Testis (tissue), 2 donors: ENCODE measurements at regions not wholly inside any gene's neighbourhood (a gene's known extent, or its start where the extent isn't known, plus 50 kb on each side); places are given as distances from the start of the nearest gene placed in this dataset.

Experiments used
- DNase-seq: peaks from one replicate; pipeline ENCODE4 v3.0.0-alpha.2; 2019
- H3K27ac ChIP-seq, 2 donors: fragments of 200-600 bp; sonication (generic); one replicate each; pipeline ENCODE4 v1.5.1; 2019
- H3K27me3 ChIP-seq: fragments of 200-600 bp; sonication (generic); one replicate; pipeline ENCODE4 v1.5.1; 2019
- H3K36me3 ChIP-seq: fragments of 200-600 bp; sonication (generic); one replicate; pipeline ENCODE4 v1.5.1; 2017; ENCODE audit warnings: low read depth; ENCODE audit errors: missing control alignments
- H3K4me1 ChIP-seq: fragments of 200-600 bp; sonication (generic); one replicate; pipeline ENCODE4 v1.5.1; 2019
- H3K4me3 ChIP-seq, 2 donors: fragments of 200-600 bp; sonication (generic); one replicate each; pipeline ENCODE4 v1.5.1; 2017 to 2019
- H3K9me3 ChIP-seq: fragments of 200-600 bp; sonication (generic); one replicate; pipeline ENCODE4 v1.5.1; 2017
- POLR2A ChIP-seq: fragments of 450-650 bp; IDR thresholded peaks from one replicate; pipeline ENCODE4 v1.6.1; 2017; ENCODE audit warnings: antibody characterized with exemption, mild to moderate bottlenecking, moderate library complexity
- WGBS, 2 donors: methylation state at CpG; one replicate each; pipeline ENCODE4 v1.1.5; 2018; 5-methylcytosine and 5-hydroxymethylcytosine counted together
- intact Hi-C: fragments of 100-400 bp; cut with DNase I; formaldehyde crosslinking; loops from one replicate; pipeline ENCODE4 v1.15.1; 2023; ENCODE audit warnings: low total_unique reads
- TF ChIP-seq, protein P1 (sequence below), 3 experiments: fragments of 450-650 bp in 2 of 3; fragments of 200-600 bp in 1 of 3; sonication (generic) in 1 of 3; IDR thresholded peaks; one replicate each; pipeline ENCODE4 v1.5.1; 2016 to 2019; ENCODE audit warnings: antibody characterized with exemption in 3 of 3, mild to moderate bottlenecking in 2 of 3, moderate library complexity in 1 of 3

DNA sequence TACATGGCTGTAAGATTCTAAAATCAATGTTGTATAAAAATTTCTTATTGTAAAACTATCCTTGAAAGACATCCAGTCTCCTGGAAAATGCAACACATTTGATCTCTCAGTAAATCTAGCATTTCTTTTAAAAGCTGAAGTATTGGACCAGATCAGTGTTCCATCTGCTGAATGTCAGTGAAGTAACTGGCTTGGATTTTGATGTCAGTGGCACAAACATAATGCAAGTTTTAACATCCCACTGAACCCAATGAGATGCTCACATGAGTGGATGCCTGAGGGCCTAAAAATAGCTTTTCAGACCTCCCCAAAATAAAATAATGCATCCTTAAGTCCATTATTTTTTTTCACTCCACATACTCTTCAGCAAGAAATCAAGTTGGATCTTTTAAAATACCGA, 1432.2 kb downstream of the MRPL39 start:
- 88% methylated on average over 1 of the region's 1 CpG for WGBS, 2 donors
- intact Hi-C loops: no loop called here
- Histone ChIP-seq H3K4me3 (no peak overlapping the region), H3K36me3 (no peaks in the 10 kb centered on the region), H3K27ac (no peak overlapping the region), H3K9me3 (no peaks in the 10 kb centered on the region), H3K27me3 (no peaks in the 10 kb centered on the region), H3K4me1 (no peaks in the 10 kb centered on the region)
- TF ChIP-seq, protein P1, sequence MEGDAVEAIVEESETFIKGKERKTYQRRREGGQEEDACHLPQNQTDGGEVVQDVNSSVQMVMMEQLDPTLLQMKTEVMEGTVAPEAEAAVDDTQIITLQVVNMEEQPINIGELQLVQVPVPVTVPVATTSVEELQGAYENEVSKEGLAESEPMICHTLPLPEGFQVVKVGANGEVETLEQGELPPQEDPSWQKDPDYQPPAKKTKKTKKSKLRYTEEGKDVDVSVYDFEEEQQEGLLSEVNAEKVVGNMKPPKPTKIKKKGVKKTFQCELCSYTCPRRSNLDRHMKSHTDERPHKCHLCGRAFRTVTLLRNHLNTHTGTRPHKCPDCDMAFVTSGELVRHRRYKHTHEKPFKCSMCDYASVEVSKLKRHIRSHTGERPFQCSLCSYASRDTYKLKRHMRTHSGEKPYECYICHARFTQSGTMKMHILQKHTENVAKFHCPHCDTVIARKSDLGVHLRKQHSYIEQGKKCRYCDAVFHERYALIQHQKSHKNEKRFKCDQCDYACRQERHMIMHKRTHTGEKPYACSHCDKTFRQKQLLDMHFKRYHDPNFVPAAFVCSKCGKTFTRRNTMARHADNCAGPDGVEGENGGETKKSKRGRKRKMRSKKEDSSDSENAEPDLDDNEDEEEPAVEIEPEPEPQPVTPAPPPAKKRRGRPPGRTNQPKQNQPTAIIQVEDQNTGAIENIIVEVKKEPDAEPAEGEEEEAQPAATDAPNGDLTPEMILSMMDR (IDR thresholded peaks at IDR 0.05): no peak
- no peak for TF ChIP-seq POLR2A
- DNase-seq: no peak

DNA sequence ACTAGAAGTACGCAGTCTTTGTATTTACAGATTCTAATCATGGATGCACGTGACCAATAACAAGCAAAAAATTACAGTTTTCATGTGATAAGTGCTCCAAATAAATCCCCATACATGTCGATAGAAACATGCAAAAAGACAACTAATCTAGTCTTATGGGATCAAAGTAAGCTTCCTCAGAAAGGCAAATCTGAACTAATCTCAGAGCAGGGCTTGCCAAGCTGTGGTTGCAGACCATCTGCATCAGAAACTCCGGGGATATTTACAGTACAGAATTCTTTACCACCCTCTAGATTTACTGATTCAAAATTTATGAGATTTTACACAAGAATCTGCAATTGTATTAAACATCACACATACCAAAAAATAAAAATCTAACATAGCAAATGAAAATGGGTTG, 1435.5 kb downstream of the MRPL39 start:
- Histone ChIP-seq H3K27ac (no peak overlapping the region), H3K4me3 (no peak overlapping the region), H3K4me1 (no peaks in the 10 kb centered on the region), H3K27me3 (no peaks in the 10 kb centered on the region), H3K9me3 (no peaks in the 10 kb centered on the region), H3K36me3 (no peaks in the 10 kb centered on the region)
- intact Hi-C loops: no loop called here
- DNase-seq: no peak
- TF ChIP-seq, protein P1 (IDR thresholded peaks at IDR 0.05): no peak
- TF ChIP-seq POLR2A: no peak
- 86 to 89% methylated on average over 4 of the region's 4 CpGs for WGBS, 2 donors

DNA sequence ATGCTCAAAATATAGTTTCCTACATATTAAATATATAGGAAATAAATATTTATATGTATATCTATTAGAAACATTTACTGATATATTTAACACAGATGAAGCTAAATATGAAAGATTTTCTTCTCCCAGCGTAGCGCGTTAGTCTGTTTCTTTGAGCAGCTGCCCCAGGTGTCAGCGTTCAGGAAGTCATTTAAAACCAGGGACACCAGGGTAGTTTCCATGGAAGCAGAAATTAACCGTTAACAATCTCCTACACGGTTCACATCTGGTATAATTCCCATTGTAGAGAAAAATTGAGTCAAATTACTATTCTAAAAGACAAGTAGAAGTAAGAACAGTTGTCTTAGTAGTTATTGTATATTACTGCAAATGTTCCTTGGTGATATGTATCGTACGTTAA, 1443.7 kb downstream of the MRPL39 start:
- no peak overlapping the region for H3K27ac ChIP-seq
- no peak overlapping the region for H3K4me3 ChIP-seq

DNA sequence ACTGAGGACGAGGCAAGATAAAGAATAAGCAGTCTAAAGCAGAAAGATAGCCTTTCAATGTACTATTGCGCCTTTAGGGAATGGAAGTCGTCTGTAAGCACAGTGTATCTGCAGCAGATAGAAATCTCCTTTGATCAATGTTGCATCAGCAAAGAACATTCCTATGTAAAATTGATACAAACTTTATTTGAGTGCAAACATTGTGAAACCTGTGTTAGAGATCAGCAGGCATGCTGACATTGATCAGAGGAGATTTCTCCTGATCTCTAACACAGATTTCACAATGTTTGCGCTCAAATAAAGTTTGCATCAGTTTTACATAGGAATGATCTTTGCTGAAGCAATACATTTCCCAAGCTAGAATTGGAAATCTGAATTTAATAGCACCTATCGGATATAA, 1446.8 kb downstream of the MRPL39 start:
- Histone ChIP-seq H3K4me3 (no peak overlapping the region), H3K9me3 (no peaks in the 10 kb centered on the region), H3K36me3 (no peaks in the 10 kb centered on the region), H3K27me3 (no peaks in the 10 kb centered on the region), H3K4me1 (no peaks in the 10 kb centered on the region), H3K27ac (no peak overlapping the region)
- DNase-seq: no peak
- intact Hi-C loops: no loop called here
- WGBS, 2 donors: 78 to 81% methylated on average over 5 of the region's 5 CpGs
- TF ChIP-seq, protein P1 (IDR thresholded peaks at IDR 0.05): no peak
- TF ChIP-seq POLR2A: no peak

More for the DNA sequence above, 1443.7 kb downstream of the MRPL39 start:
- TF ChIP-seq, protein P1 (IDR thresholded peaks at IDR 0.05): no peak
- TF ChIP-seq POLR2A: no peak
- no peak for DNase-seq
- 92 to 93% methylated on average over 8 of the region's 8 CpGs for WGBS, 2 donors
- intact Hi-C loops: no loop called here
- no peaks in the 10 kb centered on the region for H3K27me3 ChIP-seq
- no peaks in the 10 kb centered on the region for H3K9me3 ChIP-seq
- H3K4me1 ChIP-seq: no peaks in the 10 kb centered on the region
- no peaks in the 10 kb centered on the region for H3K36me3 ChIP-seq

DNA sequence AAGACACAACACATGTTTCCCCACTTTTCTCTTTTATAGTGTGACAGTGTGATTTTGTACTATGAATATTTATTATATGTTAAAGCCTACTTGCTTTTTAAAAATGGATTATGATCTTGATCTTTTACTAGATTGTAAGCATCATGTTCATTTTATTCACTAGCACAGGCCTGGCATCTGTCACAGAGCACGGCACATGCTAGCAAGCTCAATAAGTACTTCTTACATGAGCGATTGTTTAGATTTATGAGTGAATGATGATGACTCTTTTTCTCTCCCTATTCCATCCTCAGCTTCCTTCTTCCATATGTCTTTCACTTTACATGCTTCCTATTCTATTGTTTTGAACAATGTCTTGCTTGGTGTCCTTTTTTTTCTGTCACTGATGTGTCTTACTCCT, 1454.1 kb downstream of the MRPL39 start:
- no peak overlapping the region for H3K4me3 ChIP-seq
- H3K27me3 ChIP-seq: no peaks in the 10 kb centered on the region
- intact Hi-C loops: no loop called here
- TF ChIP-seq, protein P1 (IDR thresholded peaks at IDR 0.05): no peak
- TF ChIP-seq POLR2A: no peak
- H3K36me3 ChIP-seq: no peaks in the 10 kb centered on the region
- no peak overlapping the region for H3K27ac ChIP-seq
- 83 to 91% methylated on average over 2 of the region's 2 CpGs for WGBS, 2 donors
- no peaks in the 10 kb centered on the region for H3K4me1 ChIP-seq
- no peak for DNase-seq
- no peaks in the 10 kb centered on the region for H3K9me3 ChIP-seq
